ACC112 (cell line): ENCODE measurements at regions not wholly inside any gene's neighbourhood (a gene's known extent, or its start where the extent isn't known, plus 50 kb on each side); places are given as distances from the start of the nearest gene placed in this dataset.

Experiments
- H2AFZ ChIP-seq: fragments of 200-600 bp; sonication (generic); one replicate; pipeline ENCODE4 v1.6.0; 2017; ENCODE audit warnings: antibody characterized with exemption, low read length; ENCODE audit not compliant: unreplicated experiment
- H3K27ac ChIP-seq: fragments of 200-600 bp; sonication (generic); 2 replicates; pipeline ENCODE4 v1.5.1; 2014; ENCODE audit warnings: low read depth, mild to moderate bottlenecking, antibody characterized with exemption, low read length, moderate library complexity
- H3K27me3 ChIP-seq: fragments of 200-600 bp; sonication (generic); 2 replicates; pipeline ENCODE4 v1.6.1; 2014; ENCODE audit warnings: mild to moderate bottlenecking, antibody characterized with exemption, low read length, moderate library complexity, mixed read lengths; ENCODE audit not compliant: insufficient read depth
- H3K36me3 ChIP-seq: fragments of 200-600 bp; sonication (generic); 2 replicates; pipeline ENCODE4 v1.6.1; 2016; ENCODE audit warnings: mild to moderate bottlenecking, antibody characterized with exemption, low read length, moderate library complexity, mixed read lengths; ENCODE audit not compliant: insufficient read depth
- H3K4me1 ChIP-seq: fragments of 200-600 bp; sonication (generic); one replicate; pipeline ENCODE4 v1.6.1; 2016; ENCODE audit warnings: low read length, mixed read lengths; ENCODE audit not compliant: insufficient read depth, unreplicated experiment, control insufficient read depth
- H3K4me3 ChIP-seq: fragments of 200-600 bp; sonication (generic); 2 replicates; pipeline ENCODE4 v1.5.1; 2014; ENCODE audit warnings: mild to moderate bottlenecking, low read depth, low read length
- H3K79me2 ChIP-seq: fragments of 200-600 bp; sonication (generic); one replicate; pipeline ENCODE4 v1.6.0; 2016; ENCODE audit warnings: low read length; ENCODE audit not compliant: control insufficient read depth, unreplicated experiment, insufficient read depth

DNA sequence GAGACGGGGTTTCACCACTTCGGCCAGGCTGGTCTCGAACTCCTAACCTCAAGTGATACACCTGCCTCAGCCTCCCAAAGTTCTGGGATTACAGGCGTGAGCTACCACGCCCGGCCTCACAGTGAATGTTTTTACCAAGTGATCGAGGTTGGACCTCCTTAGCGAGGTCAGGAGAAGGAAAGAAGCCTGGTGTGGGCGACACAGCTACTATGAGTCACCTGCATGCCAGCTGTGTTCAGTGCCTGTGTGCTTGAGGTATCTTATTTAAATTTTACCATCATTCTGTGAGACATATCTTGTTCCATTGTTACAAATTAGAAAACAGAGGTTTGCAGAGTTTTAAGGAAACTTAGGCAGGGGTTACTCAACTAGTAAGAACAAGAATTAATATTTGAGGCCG, 174.8 kb upstream of the DYNLRB2 start:
- Histone ChIP-seq H2AFZ (no peak overlapping the region), H3K27me3 (peaks cover 9% of the 10 kb centered on the region; the same call in 1 of the 2 replicates), H3K4me1 (no peaks in the 10 kb centered on the region), H3K79me2 (no peaks in the 10 kb centered on the region), H3K4me3 (no peak overlapping the region), H3K36me3 (no peaks in the 10 kb centered on the region), H3K27ac (no peak overlapping the region)

DNA sequence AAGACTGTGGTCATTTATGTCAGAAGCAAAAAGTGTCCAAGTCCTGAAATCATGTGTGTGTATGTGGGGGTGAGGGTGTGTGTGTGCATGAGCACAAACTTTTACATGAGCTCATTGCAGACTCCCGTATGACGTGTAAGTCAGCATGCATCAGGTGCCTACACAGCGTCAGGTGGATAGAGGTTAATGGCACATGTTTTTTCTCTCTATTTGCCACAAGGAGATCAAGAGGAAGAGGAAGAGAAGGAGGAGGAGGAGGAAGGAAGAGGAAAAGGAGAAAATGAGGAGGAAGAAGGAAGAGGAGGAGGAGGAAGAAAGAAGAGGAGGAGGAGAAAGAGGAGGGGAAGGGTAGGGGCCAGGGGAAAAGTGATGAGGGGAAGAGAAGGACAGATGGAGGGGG, 178.0 kb upstream of the DYNLRB2 start:
- no peak overlapping the region for H3K27ac ChIP-seq
- no peak overlapping the region for H2AFZ ChIP-seq
- no peaks in the 10 kb centered on the region for H3K79me2 ChIP-seq
- no peaks in the 10 kb centered on the region for H3K36me3 ChIP-seq
- H3K4me1 ChIP-seq: no peaks in the 10 kb centered on the region
- no peak overlapping the region for H3K4me3 ChIP-seq
- peaks cover 9% of the 10 kb centered on the region; the same call in 1 of the 2 replicates for H3K27me3 ChIP-seq

DNA sequence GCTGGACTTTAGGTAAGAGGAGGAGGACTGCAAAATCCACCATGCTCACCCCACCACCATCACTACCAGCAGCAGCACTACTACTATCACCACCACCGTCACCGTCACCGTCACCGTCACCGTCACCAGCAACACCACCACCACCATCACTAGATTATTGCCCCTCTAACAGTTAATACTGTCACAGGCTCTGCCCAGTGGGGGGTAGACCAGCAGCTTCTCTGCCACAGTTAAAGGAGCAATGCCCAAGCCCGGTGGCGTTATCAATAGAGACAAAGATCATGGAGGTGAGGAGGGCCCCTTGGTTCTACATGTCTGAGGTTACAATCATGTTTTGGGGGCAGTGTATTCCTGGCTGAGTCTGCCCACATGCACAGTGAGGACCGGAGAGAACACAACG, 184.4 kb upstream of the DYNLRB2 start:
- no peaks in the 10 kb centered on the region for H3K27me3 ChIP-seq
- no peak overlapping the region for H3K27ac ChIP-seq
- H2AFZ ChIP-seq: no peak overlapping the region
- H3K4me1 ChIP-seq: no peaks in the 10 kb centered on the region
- no peak overlapping the region for H3K4me3 ChIP-seq
- no peaks in the 10 kb centered on the region for H3K79me2 ChIP-seq
- no peaks in the 10 kb centered on the region for H3K36me3 ChIP-seq

DNA sequence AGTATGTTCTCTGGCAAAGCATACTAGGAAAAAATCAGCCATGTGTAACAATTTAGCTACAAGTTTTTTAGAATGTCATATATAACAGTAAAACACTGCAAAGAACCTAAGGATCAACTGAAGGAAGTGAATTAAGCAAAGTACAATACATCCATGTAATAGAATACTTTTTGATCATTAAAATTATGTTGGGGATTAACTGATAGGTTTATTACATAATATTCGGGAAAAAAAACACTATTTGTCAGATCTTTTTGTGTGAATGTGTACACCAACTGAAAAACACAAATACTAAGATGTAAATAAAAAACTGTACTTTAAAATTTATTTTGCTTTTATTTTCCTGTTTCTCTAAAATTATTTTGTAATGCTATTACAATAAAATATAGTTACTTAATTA, 185.5 kb upstream of the DYNLRB2 start:
- Histone ChIP-seq H3K79me2 (no peaks in the 10 kb centered on the region), H3K36me3 (no peaks in the 10 kb centered on the region), H3K4me3 (no peak overlapping the region), H3K27me3 (no peaks in the 10 kb centered on the region), H2AFZ (no peak overlapping the region), H3K4me1 (no peaks in the 10 kb centered on the region), H3K27ac (no peak overlapping the region)

DNA sequence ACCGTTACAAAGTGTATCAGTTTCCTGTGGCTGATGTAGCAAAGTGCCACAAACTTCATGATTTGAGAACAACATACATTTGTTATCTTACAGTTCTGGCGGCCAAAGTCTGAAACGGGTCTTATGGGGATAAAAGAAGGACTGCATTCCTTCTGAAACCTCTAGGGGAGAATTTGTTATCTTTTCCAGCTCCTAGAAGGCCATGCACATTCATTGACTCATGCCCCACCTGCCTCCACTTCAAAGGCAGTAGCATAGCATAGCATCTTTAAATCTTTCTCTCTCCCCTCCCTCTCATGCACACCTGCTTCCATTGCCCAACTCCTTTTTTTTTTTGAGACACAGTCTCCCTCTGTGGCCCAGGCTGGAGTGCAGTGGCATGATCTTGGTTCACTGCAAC, 190.7 kb upstream of the DYNLRB2 start:
- Histone ChIP-seq H3K36me3 (no peaks in the 10 kb centered on the region), H3K4me3 (no peak overlapping the region), H3K27ac (no peak overlapping the region)

DNA sequence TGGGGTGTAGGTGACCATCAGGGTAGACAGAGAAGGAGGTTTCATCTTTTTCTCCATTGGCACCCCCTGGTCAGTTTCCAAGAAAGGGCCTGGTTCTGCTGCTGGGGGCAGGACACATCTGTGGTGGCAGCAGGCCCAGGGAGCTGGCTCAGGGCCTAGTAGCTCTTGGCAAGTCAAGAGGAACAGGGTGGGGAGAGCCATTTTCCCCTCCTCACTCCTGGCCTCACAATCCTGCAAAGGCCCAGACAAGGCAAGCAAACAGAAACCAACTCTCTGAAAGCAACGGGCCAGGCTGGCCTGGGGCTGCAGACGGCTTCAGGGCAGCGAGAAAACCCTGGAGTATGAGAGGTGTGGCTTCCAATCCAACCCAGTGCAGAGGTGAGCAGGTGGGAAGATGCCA, 192.9 kb upstream of the DYNLRB2 start:
- no peak overlapping the region for H3K4me3 ChIP-seq
- H3K36me3 ChIP-seq: no peaks in the 10 kb centered on the region
- H3K27me3 ChIP-seq: no peaks in the 10 kb centered on the region
- H3K27ac ChIP-seq: no peak overlapping the region
- H3K4me1 ChIP-seq: peaks cover 10% of the 10 kb centered on the region
- H3K79me2 ChIP-seq: no peaks in the 10 kb centered on the region
- H2AFZ ChIP-seq: no peak overlapping the region

More for the DNA sequence above, 190.7 kb upstream of the DYNLRB2 start:
- H3K4me1 ChIP-seq: peaks cover 10% of the 10 kb centered on the region
- no peaks in the 10 kb centered on the region for H3K79me2 ChIP-seq
- H2AFZ ChIP-seq: no peak overlapping the region
- no peaks in the 10 kb centered on the region for H3K27me3 ChIP-seq

DNA sequence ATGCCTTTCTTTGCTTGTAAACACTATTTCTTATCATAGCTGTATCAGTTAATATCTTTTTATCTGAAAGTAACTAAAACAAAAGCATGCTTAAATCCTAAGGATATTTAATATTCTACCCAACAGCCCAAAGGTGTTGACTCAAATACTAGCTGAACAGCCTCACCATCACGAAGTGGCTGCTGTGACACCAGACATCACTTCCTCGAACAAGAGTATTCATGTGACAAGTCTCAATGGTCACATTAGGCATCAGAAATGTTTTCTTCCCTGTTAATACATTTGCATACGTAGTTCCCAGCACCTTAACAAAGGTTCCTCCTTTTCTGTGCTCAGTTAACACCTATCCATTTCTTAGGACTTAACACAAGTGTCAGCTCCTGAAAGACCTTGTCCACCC, 193.8 kb upstream of the DYNLRB2 start:
- H3K79me2 ChIP-seq: no peaks in the 10 kb centered on the region
- peaks cover 10% of the 10 kb centered on the region for H3K4me1 ChIP-seq
- H3K36me3 ChIP-seq: no peaks in the 10 kb centered on the region
- no peak overlapping the region for H2AFZ ChIP-seq
- no peaks in the 10 kb centered on the region for H3K27me3 ChIP-seq
- H3K27ac ChIP-seq: no peak overlapping the region
- H3K4me3 ChIP-seq: no peak overlapping the region

DNA sequence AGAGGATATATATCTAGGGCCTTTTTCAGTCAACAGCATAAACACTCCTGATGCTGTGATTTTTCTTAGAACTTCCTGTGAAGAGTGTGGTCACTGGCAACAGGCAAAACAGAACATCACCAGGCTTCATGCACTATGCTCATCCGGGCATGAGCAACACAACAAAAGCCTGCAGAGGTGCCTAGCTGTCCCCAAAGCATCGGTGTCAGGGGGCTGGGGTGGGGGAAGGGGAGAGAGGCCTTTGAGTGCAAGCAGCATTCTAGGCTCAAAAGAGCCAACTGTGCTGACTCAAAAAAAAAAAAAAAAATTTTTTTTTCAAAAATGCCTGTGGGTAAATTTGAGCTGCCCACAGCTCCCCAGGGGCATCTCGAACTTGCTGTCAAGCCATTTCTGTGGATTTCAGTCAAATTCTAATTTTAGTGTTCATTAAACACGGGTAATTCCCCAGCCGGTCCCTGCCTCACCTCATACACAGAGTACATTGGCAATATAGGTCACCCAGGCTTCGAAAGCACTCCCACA, 194.6 kb upstream of the DYNLRB2 start:
- no peaks in the 10 kb centered on the region for H3K79me2 ChIP-seq
- H2AFZ ChIP-seq: no peak overlapping the region

DNA sequence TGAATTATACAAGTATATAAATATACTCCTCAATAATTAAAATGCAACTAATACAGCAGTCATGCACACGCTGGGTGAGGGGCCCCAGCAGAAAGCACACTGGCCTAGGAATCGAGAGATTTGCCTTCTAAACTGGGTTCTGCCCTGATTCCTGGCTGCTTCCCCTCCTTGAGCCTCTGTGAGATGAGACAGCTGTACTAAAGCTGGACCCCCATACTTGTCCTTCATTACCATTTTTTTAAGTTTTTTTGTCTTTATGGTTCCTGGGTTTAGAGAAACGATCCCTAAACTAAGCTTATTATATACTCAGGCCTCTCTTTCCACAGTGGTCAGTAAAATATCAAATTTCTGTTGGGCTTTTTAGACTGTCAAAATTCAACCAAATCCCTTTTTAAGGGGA, 195.1 kb upstream of the DYNLRB2 start:
- Histone ChIP-seq H3K4me1 (peaks cover 10% of the 10 kb centered on the region), H3K4me3 (no peak overlapping the region), H2AFZ (no peak overlapping the region), H3K79me2 (no peaks in the 10 kb centered on the region), H3K27ac (no peak overlapping the region), H3K36me3 (no peaks in the 10 kb centered on the region), H3K27me3 (peaks cover 7% of the 10 kb centered on the region)

More for the DNA sequence above, 194.6 kb upstream of the DYNLRB2 start:
- Histone ChIP-seq H3K27me3 (peaks cover 2% of the 10 kb centered on the region; the same call in 1 of the 2 replicates), H3K4me1 (peaks cover 10% of the 10 kb centered on the region), H3K36me3 (no peaks in the 10 kb centered on the region), H3K4me3 (no peak overlapping the region), H3K27ac (no peak overlapping the region)

DNA sequence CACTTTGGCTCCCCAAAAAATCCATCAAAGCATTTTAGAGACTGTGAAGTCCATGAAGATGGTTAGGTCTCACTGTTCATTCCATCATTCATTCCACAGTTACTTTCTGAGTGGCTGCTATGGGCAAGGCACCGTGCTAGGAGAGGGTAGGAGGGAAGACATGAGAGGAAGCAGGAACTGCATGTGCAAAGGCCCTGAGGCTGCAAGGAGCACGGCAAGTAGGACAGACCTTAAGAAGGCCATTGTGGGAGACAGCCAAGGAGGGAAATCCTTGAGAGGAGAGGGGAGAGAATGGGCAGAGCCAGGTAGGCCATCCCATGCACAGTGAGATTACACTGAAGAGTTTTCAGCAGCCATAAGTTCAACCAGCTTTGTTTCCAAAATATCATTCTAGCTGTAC, 196.2 kb upstream of the DYNLRB2 start:
- Histone ChIP-seq H3K36me3 (no peaks in the 10 kb centered on the region), H3K27me3 (peaks cover 18% of the 10 kb centered on the region), H2AFZ (no peak overlapping the region), H3K4me1 (peaks cover 10% of the 10 kb centered on the region), H3K27ac (no peak overlapping the region), H3K79me2 (no peaks in the 10 kb centered on the region), H3K4me3 (no peak overlapping the region)

DNA sequence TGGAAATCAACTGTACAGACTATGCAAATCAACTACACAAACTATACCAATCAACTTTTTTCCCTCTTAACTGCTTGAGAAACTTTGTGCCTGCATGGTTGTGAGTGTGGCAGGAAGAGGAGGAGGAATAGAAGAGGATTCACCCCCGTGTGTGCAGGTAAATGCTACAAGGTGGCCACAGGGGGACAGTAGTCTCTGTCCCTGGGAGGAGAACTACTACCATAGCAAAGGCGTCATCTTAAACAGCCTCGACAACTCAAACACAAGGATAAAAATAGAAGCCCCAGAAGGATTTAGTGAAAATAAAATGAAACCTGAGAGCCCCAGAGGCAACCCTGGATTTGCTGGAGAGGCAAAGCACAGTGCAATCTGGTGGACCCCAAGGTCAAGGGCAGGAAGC, 199.5 kb upstream of the DYNLRB2 start:
- H2AFZ ChIP-seq: no peak overlapping the region
- peaks cover 40% of the 10 kb centered on the region for H3K27me3 ChIP-seq
- peaks cover 3% of the 10 kb centered on the region for H3K4me1 ChIP-seq
- H3K27ac ChIP-seq: no peak overlapping the region
- H3K36me3 ChIP-seq: no peaks in the 10 kb centered on the region
- H3K79me2 ChIP-seq: no peaks in the 10 kb centered on the region
- H3K4me3 ChIP-seq: no peak overlapping the region
